Fibroblast of upper back skin (primary cell): ENCODE measurements at regions not wholly inside any gene's neighbourhood (a gene's known extent, or its start where the extent isn't known, plus 50 kb on each side); places are given as distances from the start of the nearest gene placed in this dataset.
A peak's percentile ranks its signal among the peaks of the same experiment; 100 is the strongest.
"Not testable (repeated sequence)": the region's sequence is repeated elsewhere in the genome, so short reads cannot be mapped to it uniquely, and the experiment has no call there.

ENCODE experiments used
- DNase-seq: peaks from one replicate; pipeline ENCODE4 v3.0.0-alpha.2; 2013

DNA sequence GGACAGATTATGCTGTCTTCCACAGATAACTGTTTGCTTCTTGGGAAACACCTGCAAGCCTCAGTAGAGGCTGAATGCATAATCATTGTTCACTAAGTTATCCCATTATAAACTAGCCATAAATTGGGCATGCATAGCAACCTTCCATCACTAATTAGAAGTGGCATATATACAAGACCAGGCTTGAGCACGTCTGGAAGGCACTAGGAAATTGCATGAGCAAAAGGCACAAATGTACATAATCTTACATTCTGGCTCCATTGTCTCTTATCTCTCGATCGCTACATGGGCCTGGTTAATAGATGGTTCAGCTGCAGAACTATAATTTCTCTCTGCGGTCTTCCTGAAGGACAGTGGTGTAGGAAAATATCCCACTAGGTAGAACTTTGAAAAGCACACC lies 679.2 kb downstream of the RPL10L start:
- no peak for DNase-seq

DNA sequence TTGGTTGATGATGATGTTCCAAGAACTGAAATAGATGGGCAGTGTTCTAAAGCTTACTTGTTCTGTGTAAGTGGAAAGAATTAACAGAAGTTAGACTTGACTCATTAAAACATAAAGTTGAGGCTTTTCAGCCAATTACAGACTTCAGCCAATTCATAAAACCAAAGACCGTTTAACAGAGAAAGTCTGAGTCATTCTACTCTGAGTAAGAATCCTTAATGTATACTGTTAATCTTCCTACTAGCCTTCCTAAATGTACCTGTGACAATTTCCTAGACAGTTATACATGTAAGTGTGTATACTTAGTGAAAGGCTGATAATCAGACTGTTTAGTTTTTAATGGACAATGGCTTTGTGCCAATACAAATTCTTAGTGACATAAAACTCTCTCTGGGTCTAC lies 681.0 kb downstream of the RPL10L start:
- no peak for DNase-seq

- DNase-seq, result no peak
These were observed 683.5 kb downstream of the RPL10L start for GRCh38 chr14:45968037-45968436.

DNA sequence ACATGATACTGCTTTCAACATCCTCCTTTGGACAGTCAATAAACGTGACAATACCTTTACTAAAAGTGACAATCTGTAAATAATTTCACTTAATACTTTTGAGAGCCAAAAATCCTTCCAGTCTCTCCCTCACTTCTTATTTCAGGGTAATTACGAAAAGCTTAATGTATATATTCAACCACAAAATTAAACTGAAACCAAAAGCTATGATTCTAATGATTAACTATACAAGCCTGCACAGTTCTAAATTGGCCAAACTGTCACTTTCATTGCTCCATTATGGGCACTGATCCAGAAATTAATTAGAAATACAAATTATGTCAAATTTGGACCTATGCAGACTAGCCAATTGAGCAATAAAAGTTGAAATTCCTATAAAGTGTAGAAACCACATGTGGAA lies 696.5 kb upstream of the MIS18BP1 start:
- no peak for DNase-seq

GRCh38 chr14:45947830-45948229 lies 694.8 kb upstream of the MIS18BP1 start:
- DNase-seq, result no peak

GRCh38 chr14:45946251-45946650 lies 693.2 kb upstream of the MIS18BP1 start:
- DNase-seq, result no peak

DNA sequence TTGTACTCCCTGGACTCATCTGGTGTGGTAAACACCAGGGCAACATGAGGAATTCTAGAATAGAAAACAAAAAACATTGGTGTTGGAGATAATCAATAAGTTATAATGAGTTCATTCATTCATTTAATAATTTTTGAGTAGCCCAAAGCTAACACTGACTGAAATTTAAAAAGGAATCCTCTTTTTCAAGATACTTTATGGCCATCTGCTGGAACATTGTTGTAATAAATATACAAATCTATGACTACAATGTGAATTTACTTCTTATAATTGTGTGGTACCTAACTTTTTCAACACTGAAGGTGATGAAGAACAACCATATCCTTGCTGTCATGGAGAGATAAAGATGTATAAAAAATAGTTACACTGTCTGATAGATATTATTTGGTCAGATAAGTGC lies 687.3 kb upstream of the MIS18BP1 start:
- no peak for DNase-seq

DNA sequence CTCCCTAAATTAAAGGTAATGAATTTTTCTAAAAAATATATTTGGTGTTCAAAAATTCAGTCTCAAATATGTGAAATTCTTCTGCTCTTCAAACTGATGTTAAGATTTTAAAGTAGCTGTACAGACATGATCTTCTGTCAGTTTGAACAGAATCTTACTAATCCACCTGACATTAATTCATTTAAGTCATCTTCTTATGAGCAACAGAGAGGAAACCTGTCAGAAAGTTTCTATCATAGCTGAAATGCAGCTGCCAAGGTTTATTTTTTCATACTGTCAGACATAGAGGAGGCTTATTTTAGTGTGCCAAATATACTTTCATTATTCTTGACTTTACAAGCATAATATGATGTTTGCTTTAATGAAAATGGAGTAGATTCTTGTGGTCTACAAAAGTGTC lies 686.6 kb upstream of the MIS18BP1 start:
- no peak for DNase-seq

- DNase-seq, result not testable (repeated sequence)
These were observed 667.0 kb upstream of the MIS18BP1 start for GRCh38 chr14:45919995-45920394.

- no peak for DNase-seq
These were observed 663.4 kb upstream of the MIS18BP1 start for GRCh38 chr14:45916340-45916953.

- DNase-seq, result no peak
These were observed 654.8 kb upstream of the MIS18BP1 start for GRCh38 chr14:45907782-45908181.

GRCh38 chr14:45906257-45906656 lies 653.3 kb upstream of the MIS18BP1 start:
- DNase-seq, result peak; percentile 12

- DNase-seq, result no peak
These were observed 652.7 kb upstream of the MIS18BP1 start for GRCh38 chr14:45905672-45906071.

DNA sequence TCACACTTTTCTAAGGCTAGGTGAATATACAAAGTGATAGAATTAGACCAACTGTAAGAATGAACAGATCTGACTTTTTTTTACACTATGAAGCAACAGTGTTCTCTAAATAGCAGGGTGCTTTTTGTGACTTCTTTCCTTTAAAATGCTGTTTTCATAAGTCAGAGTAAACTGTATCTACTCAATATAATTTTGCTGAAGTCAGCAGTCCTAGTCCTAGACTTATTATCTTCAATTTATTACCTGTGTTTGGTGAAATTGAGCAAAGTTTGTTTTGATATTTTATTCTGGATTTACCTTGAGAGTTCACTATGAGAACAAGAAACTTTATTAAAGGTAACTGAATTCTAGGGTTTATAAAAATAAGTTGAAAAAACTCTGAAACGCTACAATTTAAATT lies 651.3 kb upstream of the MIS18BP1 start:
- DNase-seq, result no peak

DNA sequence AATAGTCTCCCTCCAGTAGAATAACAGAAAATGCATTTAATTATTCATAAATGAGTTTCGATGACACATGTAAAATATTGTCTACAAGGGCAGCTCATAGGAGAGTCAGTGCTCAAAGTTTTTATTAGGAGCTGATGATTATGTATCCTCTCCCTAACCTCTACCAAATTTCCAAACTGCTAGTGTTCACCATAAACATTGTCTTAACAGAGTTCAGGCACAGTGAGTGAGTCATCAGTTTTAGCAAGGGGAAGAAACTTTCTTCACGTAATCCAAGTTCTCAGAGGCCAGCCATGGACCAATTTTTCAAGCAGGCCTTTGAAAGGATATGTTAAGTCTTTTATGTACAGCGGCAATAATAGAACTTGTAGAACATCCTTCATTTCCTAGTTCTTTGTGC lies 649.2 kb upstream of the MIS18BP1 start:
- no peak for DNase-seq

GRCh38 chr14:45897439-45897838 lies 644.4 kb upstream of the MIS18BP1 start:
- DNase-seq, result no peak

DNA sequence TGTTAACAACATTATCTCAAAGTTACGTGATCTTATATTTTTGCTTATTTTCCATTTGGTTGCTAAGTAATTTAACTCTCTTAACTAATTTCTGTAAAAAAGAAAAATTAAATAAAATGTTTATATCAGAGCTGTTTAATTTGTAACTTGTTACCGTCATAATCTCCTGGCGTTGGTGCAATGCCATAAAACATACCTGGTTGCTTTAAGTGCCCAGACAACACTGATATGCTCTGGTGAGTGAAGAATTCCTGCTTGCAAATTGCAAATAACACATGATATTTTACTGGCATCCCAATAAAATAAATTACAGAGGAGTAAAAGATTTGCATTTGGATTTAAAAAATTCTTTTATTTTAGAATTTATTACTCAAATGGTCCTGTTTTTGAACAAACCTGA lies 640.1 kb upstream of the MIS18BP1 start:
- no peak for DNase-seq

- no peak for DNase-seq
These were observed 638.5 kb upstream of the MIS18BP1 start for GRCh38 chr14:45891417-45892080.

DNA sequence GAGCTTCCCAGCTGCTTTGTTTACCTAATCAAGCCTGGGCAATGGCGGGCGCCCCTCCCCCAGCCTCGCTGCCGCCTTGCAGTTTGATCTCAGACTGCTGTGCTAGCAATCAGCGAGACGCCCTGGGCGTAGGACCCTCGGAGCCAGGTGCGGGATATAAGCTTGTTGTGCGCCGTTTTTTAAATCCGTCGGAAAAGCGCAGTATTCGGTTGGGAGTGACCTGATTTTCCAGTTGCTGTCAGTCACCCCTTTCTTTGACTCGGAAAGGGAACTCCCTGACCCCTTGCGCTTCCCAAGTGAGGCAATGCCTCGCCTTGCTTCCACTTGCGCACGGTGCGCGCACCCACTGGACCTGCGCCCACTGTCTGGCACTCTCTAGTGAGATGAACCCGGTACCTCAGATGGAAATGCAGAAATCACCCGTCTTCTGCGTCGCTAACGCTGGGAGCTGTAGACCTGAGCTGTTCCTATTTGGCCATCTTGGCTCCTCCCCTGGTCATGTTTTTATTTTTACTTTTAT lies 635.8 kb upstream of the MIS18BP1 start:
- DNase-seq, result not testable (repeated sequence)

DNA sequence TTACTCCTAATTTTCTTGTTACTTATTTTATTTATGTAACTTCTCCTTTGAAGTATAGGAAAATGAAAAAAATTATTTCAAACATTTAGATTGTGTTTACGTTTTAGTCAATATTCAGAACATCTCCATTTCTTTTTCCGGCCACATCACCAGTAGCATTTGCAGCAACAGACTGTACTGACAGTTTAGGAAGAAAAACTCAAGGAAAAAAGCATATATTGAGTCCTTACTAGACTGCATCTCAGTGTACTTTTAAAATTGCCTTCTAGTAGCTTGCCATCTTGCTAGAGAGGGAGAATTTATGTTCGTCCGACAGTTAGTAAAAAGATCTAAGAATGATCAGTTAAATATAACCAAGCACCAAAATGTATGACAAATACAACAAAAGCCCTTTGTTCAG lies 625.0 kb upstream of the MIS18BP1 start:
- DNase-seq, result no peak

DNA sequence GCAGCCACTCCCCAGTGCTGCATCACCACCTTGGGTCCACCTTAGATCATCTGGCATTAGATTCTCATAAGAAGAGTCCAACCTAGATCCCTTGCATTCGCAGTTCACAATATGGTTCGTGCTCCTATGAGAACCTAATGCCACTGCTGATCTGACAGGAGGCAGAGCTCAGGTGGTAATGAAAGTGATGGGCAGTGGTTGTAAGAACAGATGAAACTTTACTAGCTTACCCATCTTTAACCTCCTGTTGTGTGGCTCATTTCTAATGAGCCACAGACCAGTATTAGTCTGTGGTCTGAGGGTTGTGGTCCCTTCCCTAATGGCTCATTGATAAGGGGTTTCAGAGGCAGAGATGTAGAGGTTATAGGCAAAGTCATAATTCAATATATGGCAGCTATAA lies 615.9 kb upstream of the MIS18BP1 start:
- DNase-seq, result no peak

GRCh38 chr14:45868377-45868776 lies 615.4 kb upstream of the MIS18BP1 start:
- no peak for DNase-seq

DNA sequence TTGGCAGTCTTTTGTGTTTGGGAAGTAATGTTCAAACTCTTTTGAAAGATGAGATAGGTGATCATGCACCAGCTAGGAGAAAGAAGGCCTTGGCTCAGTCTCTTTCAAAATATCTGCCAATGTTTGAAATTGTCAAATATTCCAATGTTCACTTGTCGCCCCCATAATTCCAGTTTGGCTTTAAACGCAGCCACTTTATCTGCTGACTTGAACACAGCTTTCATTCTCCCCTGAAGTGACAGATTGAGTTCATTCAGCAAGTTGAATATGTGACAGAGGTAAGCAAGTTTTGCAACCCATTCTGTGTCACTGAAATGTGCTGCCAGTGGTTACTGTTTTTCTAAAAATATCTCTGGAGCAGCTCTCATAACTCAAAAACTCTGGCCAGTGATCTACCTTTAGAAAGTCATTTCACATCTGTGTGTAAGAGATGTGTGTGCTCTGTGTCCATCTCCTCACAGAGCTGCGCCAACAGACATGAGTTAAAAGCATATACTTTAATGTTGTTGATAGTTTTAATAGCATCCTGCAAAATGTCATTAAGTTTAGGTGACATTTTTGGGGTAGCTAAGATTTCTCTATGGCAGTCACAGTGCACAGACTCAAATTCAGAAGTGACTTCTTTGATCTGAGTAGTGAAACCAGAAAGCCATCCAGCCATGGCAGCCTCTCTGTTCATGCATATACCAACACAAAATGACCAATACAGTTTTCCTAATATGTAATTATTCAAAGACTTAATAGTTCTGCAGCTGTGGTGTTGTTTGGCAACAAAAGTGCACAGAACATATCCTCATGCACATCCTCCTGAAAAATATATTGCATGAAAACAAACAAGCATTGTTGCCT lies 614.3 kb upstream of the MIS18BP1 start:
- DNase-seq, result no peak

GRCh38 chr14:45838597-45838996 lies 585.6 kb upstream of the MIS18BP1 start:
- peak; percentile 1 for DNase-seq
